Motor neuron (in vitro differentiated cells): ENCODE measurements at regions not wholly inside any gene's neighbourhood (a gene's known extent, or its start where the extent isn't known, plus 50 kb on each side); places are given as distances from the start of the nearest gene placed in this dataset.

ENCODE experiments used
- ATAC-seq, 8 experiments: fragments of 200-7000 bp; cut with Tn5 transposase; replicated peaks in 6 of 8; 2 replicates each; pipeline ENCODE4 v1.8.0; 2021; ENCODE audit warnings: mild to moderate bottlenecking in 8 of 8, moderate library complexity in 8 of 8
- H3K27ac ChIP-seq, 2 donors: fragments of 250-450 bp; sonication (Bioruptor Pico); 2 replicates each; pipeline ENCODE4 v1.9.0; 2021; ENCODE audit warnings: antibody characterized with exemption in 2 of 2, mild to moderate bottlenecking in 2 of 2, moderate library complexity in 1 of 2
- H3K4me1 ChIP-seq, 2 donors: fragments of 250-450 bp; sonication (Bioruptor Pico); replicated peaks in 1 of 2; 2 replicates each; pipeline ENCODE4 v1.6.1; 2021; ENCODE audit warnings: antibody characterized with exemption in 2 of 2, mild to moderate bottlenecking in 2 of 2, moderate library complexity in 1 of 2
- H3K4me3 ChIP-seq, 5 donors: fragments of 250-450 bp; sonication (Bioruptor Pico); 2 replicates each; pipeline ENCODE4 v1.9.0; 2021; ENCODE audit warnings: antibody characterized with exemption in 5 of 5, mild to moderate bottlenecking in 5 of 5, moderate library complexity in 4 of 5
- WGBS, 10 experiments: fragments of 450-650 bp; shearing (Covaris generic); methylation state at CpG; one replicate each; pipeline ENCODE4 v1.0.0; 2022; 5-methylcytosine and 5-hydroxymethylcytosine counted together
- in situ Hi-C, 9 experiments: fragments of 400-800 bp; cut with MboI; loops; one replicate each; pipeline ENCODE4 v1.15.0; 2021; ENCODE audit warnings: low sequenced_read_pairs in 9 of 9, low pct_unique_long_range_greater_than_20kb in 2 of 9; ENCODE audit not compliant: unreplicated experiment in 9 of 9

DNA sequence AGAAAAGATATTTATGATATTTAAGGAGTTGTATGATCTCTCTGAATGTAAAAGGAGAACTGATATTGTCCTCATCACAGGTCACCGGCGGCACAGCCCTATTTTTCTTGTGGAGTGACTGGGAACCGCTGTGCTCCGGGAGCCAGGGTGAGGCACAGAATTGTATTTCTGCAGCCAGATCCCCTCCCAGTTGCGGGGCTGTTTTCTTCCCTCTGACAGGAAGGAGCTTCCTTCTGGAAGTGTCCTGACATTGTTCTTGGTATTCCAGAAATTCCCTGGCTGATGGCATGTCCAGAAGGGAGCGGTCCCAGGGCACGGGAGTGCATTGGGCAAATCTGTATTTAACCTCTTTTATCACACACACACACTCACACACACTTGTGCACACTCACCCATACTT lies 268.6 kb upstream of the FOXF1 start:
- H3K4me1 ChIP-seq: no peaks in the 10 kb centered on the region
- ATAC-seq: no peak
- no peak overlapping the region for H3K4me3 ChIP-seq
- no peak overlapping the region for H3K27ac ChIP-seq
- WGBS, 10 experiments: 0 to 88% (median 33%) methylated on average over 2 to 7 of the region's 7 CpGs; no CpG with 5 or more reads in 1 of the 10 experiments
- in situ Hi-C loops: no loop called here

- WGBS, 10 experiments: 0 to 90% (median 42%) methylated on average over 2 of the region's 16 CpGs; no CpG with 5 or more reads in 5 of the 10 experiments
- Histone ChIP-seq H3K4me3 (no peak overlapping the region), H3K4me1 (no peaks in the 10 kb centered on the region), H3K27ac (no peak overlapping the region)
- in situ Hi-C loops: no loop called here
- no peak for ATAC-seq
Measured at GRCh38 chr16:86242244-86243122, 267.8 kb upstream of the FOXF1 start.

- ATAC-seq: no peak
- WGBS, 10 experiments: 55 to 80% (median 73%) methylated on average over 1 to 3 of the region's 6 CpGs; no CpG with 5 or more reads in 6 of the 10 experiments
- in situ Hi-C loops: no loop called here
Measured at GRCh38 chr16:86243123-86243473, 267.2 kb upstream of the FOXF1 start.

GRCh38 chr16:86243571-86244154 lies 266.7 kb upstream of the FOXF1 start:
- 0 to 100% (median 40%) methylated on average over 1 to 5 of the region's 15 CpGs; no CpG with 5 or more reads in 3 of the 10 experiments for WGBS, 10 experiments
- H3K4me3 ChIP-seq: no peak overlapping the region
- no peaks in the 10 kb centered on the region for H3K4me1 ChIP-seq
- in situ Hi-C loops: no loop called here
- H3K27ac ChIP-seq: no peak overlapping the region
- ATAC-seq: no peak

More at GRCh38 chr16:86243123-86243473, 267.2 kb upstream of the FOXF1 start:
- H3K4me1 ChIP-seq: no peaks in the 10 kb centered on the region
- H3K4me3 ChIP-seq: no peak overlapping the region
- H3K27ac ChIP-seq: no peak overlapping the region

DNA sequence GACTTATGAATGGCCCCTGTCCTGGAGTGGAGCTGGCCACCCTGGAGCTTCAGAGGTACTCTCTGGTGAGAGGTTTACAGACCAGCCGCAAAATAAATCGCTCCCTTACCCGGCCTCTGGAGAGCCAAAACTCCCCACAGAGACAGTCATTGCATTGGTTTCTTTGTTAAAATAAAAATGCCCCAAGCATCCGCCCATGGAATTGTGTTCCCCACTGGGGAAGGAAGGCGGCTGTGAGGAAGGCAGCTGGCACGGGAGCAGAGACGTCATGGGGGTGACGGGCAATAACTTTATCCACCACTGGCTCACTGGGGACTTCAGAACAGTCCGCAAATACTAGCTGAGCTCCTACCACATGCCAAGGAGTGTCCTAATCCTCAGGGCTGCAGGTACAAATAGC lies 266.2 kb upstream of the FOXF1 start:
- Histone ChIP-seq H3K4me3 (no peak overlapping the region), H3K4me1 (no peaks in the 10 kb centered on the region), H3K27ac (no peak overlapping the region)
- in situ Hi-C loops: no loop called here
- ATAC-seq: no peak
- 41 to 100% (median 55%) methylated on average over 1 to 7 of the region's 9 CpGs; no CpG with 5 or more reads in 5 of the 10 experiments for WGBS, 10 experiments

DNA sequence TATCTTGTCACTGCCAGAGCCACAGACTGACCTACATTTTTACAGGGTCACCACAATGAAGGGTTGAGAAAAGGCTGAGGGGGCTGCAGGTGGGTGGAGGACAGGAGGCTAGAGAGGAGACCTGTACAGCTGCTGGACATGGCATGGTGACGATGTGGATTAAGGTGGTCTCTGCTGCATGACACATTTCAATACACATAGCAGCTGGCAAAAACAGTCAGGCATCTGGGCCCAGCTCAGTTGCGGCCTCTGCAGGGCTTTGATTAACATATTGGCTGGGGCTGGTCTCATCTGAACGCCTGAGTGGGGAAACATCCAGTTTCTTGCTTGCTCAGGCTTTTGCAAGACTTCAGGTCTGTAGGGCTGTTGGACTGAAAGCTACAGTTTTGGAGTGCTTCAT lies 265.4 kb upstream of the FOXF1 start:
- no peak overlapping the region for H3K4me3 ChIP-seq
- in situ Hi-C loops: no loop called here
- WGBS, 10 experiments: 17 to 93% (median 85%) methylated on average over 1 to 3 of the region's 3 CpGs; no CpG with 5 or more reads in 6 of the 10 experiments
- H3K27ac ChIP-seq: no peak overlapping the region
- ATAC-seq: no peak
- no peaks in the 10 kb centered on the region for H3K4me1 ChIP-seq

- no peak for ATAC-seq
- Histone ChIP-seq H3K4me1 (no peaks in the 10 kb centered on the region), H3K27ac (no peak overlapping the region), H3K4me3 (no peak overlapping the region)
- in situ Hi-C loops: no loop called here
- 10 to 90% (median 54%) methylated on average over 1 to 5 of the region's 7 CpGs; no CpG with 5 or more reads in 5 of the 10 experiments for WGBS, 10 experiments
Measured at GRCh38 chr16:86245351-86245750, 265.0 kb upstream of the FOXF1 start.

GRCh38 chr16:86245895-86246294 lies 264.4 kb upstream of the FOXF1 start:
- no peak for ATAC-seq
- H3K4me3 ChIP-seq: no peak overlapping the region
- 55 to 92% (median 74%) methylated on average over 2 to 6 of the region's 6 CpGs; no CpG with 5 or more reads in 4 of the 10 experiments for WGBS, 10 experiments
- in situ Hi-C loops: no loop called here
- no peak overlapping the region for H3K27ac ChIP-seq
- no peaks in the 10 kb centered on the region for H3K4me1 ChIP-seq

DNA sequence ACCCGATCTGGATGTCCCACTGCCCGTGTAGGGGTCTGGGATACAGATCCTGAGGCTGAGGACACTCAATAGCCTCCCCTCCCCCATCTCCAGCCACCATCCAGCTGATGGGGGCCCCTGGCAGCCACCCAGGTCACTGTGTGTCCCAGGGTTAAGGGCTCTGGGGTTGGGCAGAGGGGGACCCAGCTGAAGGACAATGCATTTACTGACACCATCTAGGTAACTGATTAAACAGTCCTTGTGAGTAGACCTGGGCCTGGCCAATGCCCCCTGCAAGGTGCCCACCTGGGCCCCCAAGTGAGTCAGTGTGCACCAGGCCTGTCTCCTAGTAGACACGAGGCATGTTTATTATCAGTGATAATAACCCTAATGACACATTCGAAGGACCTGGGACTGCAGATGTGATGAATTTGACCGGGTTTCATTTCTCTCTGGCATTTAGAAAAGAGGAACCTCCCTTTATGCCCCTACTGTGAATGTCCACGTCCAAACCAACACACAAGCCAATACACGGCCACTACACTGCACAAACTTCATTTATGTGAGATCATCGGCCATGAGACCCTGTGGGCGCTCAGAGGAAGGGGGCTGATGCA lies 261.9 kb upstream of the FOXF1 start:
- in situ Hi-C loops: no loop called here
- WGBS, 10 experiments: 40 to 83% (median 42%) methylated on average over 1 to 5 of the region's 9 CpGs; no CpG with 5 or more reads in 5 of the 10 experiments
- no peak overlapping the region for H3K27ac ChIP-seq
- H3K4me1 ChIP-seq: no peaks in the 10 kb centered on the region
- no peak for ATAC-seq
- H3K4me3 ChIP-seq: no peak overlapping the region

DNA sequence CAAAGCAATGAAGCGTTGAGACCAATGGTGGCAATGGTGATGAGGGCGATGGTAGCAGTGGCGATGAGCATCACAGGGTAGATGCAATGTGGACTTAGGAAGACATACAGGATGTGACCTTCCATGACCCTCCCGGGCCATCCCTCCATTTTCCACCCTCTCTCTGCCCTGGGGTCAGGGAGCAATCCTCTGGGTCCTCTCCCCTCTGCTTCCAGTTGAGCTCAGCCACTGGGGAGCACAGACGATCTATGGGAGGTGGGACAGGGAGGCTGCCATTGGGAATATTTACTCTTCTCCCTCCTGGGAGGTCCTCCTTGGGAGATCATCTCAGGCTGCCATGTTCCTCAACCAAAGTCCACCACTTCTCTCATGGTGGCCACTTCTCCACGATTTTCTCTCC lies 260.7 kb upstream of the FOXF1 start:
- ATAC-seq: no peak
- Histone ChIP-seq H3K4me3 (no peak overlapping the region), H3K4me1 (no peaks in the 10 kb centered on the region), H3K27ac (no peak overlapping the region)
- WGBS, 10 experiments: 42 to 100% (median 87%) methylated on average over 1 to 5 of the region's 6 CpGs; no CpG with 5 or more reads in 3 of the 10 experiments
- in situ Hi-C loops: no loop called here

GRCh38 chr16:86251682-86252081 lies 258.6 kb upstream of the FOXF1 start:
- no peaks in the 10 kb centered on the region for H3K4me1 ChIP-seq
- 0 to 91% (median 84%) methylated on average over 1 to 9 of the region's 9 CpGs; no CpG with 5 or more reads in 3 of the 10 experiments for WGBS, 10 experiments
- H3K4me3 ChIP-seq: no peak overlapping the region
- no peak for ATAC-seq
- in situ Hi-C loops: no loop called here
- H3K27ac ChIP-seq: no peak overlapping the region

DNA sequence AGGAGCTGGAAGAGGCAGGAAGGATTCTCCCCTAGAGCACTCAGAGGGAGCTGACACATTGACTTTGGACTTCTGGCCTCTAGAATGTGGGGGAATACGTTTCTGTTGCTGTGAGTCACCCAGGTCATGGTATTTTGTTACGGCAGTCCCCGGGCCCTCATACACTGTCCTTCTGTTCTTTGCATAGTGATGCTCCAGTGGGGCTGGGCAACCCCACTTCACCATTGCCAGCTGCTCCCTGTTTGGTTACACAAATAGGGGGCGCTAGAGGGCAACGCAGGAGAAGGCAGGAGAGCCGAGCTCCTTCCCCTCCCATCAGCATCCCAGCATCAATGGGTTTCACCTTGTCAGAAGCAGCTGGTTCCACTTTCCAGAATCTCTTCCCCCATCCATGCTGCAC lies 257.7 kb upstream of the FOXF1 start:
- in situ Hi-C loops: no loop called here
- ATAC-seq: peak in 2 of 8 experiments; percentile 37 to 75
- no peak overlapping the region for H3K27ac ChIP-seq
- WGBS, 10 experiments: 0 to 80% (median 36%) methylated on average over 1 to 4 of the region's 6 CpGs; no CpG with 5 or more reads in 5 of the 10 experiments
- no peaks in the 10 kb centered on the region for H3K4me1 ChIP-seq
- H3K4me3 ChIP-seq: no peak overlapping the region

DNA sequence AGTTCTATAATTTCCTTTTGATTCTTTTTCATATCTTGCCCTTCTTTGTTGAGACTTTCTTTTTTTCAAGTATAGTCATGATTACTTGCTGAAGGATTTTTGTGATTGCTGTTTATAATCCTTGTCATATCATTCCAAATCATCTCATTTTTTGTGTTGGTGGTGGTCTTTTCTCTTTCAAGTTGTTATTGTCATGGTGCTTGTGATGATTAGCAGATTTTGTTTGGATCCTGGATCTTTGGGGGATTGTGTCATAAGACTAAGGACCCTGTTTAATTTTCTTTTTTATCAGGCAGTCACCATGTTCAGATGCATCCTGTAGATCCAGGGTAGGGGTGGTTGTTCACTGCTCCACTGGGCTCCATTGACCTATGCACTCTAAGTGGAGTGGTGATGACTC lies 254.4 kb upstream of the FOXF1 start:
- in situ Hi-C loops: no loop called here
- no peak for ATAC-seq
- Histone ChIP-seq H3K4me1 (no peaks in the 10 kb centered on the region), H3K4me3 (no peak overlapping the region), H3K27ac (no peak overlapping the region)
